HT1080 (cell line): ENCODE measurements at regions not wholly inside any gene's neighbourhood (a gene's known extent, or its start where the extent isn't known, plus 50 kb on each side); places are given as distances from the start of the nearest gene placed in this dataset.
"Not testable (repeated sequence)": the region's sequence is repeated elsewhere in the genome, so short reads cannot be mapped to it uniquely, and the experiment has no call there.

ENCODE experiments used
- DNase-seq: peaks from one replicate; pipeline ENCODE4 v3.0.0-alpha.2; 2015; ENCODE audit warnings: low read depth

DNA sequence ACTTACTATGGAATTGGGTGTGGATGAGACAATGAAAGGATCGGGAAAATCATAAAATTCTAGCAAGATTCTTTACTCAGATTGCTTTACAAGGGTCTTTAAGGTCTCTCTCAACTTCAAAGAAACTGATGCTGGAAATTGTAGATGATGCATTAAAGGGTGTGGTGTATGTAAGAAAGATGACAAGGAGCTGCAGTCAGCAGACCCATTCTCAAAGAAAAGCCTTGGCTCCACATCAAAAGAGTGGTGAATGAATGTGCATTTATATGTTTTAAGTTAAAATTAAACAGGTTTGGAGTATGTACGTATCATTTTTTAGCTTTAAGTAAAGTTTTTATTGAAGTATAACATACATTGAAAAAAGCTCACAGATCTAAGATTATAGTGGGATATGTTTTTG lies 194.5 kb downstream of the C12orf75 start:
- no peak for DNase-seq

DNA sequence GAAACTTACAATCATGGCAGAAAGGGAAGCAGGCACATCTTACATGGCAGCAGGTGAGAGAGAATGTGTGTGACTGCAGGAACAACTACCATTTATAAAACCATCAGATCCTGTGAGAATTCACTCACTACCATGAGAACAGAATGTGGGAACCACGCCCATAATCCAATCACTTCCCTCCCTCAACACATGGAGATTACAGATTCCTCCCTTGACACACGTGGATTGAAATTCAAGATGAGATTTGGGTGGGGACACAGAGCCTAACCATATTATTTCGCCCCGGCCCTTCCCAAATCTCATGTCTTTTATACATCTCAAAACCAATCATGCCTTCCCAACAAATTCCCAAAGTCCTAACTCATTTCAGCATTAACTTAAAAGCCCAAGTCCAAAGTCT lies 203.6 kb downstream of the C12orf75 start:
- DNase-seq: no peak

DNA sequence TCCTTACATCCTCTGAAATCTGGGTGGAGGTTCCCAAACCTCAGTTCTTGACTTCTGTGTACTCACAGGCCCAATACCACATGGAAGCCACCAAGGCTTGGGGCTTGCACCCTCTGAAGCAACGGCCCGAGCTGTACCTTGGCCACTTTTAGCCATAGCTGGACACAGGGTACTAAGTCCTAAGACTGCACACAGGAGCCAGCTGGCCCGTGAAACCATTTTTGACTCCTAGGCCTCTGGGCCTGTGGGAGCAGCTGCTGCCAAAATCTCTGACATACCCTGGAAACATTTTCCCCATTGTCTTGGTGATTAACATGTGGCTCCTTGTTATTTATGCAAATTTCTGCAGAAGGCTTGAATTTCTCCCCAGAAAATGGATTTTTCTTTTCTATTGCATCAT lies 204.5 kb downstream of the C12orf75 start:
- not testable (repeated sequence) for DNase-seq

DNA sequence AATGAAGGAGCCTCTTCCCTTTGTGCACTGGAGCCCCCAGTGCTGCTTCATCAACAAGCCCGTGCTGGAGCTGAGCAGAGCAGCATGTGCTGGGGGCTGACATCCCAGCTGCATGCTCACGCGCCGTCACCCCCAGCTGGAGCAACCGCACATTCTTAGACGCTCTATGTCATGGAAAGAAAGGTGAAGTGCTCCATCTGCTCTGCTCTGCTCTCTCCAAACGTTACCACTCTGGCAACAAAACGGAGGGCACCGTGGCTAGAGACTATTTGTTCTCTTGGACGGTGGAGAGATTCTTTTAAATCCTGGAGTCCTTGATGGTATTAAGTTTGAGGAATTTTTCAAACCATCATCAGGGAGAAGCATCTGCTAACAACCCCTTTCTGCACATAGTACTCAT lies 208.4 kb downstream of the C12orf75 start:
- no peak for DNase-seq

DNA sequence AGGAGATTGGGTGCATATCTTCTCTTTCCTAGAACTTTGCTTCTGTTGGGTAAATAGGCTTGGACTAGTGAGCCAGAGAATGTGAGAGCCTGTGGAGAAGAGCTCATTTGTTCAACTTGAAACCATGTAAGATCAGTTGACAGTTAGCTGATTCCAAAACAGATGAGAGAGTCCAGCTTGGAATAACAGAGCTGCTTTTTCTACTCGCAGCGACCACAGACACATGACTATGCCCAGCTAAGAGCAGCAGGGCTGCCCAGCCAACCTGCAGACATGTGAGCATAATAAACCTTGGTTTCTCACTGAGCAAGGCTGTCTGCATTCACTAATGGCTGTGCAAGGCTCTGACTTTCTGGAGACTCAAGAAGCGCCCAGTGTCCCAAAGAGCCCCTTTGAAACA lies 209.2 kb downstream of the C12orf75 start:
- DNase-seq: no peak

DNA sequence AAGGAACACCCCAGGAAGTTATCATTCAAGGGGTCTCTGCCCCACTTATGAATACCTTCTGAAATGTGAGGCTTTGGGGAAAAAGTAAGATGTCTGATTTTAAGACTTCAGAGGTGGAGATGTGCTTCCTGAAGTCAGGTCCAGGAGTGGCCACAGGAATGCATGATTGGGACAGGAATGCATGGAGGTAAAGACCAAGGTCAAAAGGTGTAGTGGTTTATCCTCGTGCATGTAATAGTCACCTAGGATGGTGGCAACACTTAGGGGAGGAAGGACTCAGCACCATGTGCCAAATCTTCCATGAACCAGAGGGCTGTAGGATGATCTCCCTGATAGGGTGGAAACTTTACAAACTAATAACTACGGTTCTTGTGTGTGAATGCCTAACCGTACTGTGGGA lies 217.3 kb downstream of the C12orf75 start:
- DNase-seq: peak; percentile 20

DNA sequence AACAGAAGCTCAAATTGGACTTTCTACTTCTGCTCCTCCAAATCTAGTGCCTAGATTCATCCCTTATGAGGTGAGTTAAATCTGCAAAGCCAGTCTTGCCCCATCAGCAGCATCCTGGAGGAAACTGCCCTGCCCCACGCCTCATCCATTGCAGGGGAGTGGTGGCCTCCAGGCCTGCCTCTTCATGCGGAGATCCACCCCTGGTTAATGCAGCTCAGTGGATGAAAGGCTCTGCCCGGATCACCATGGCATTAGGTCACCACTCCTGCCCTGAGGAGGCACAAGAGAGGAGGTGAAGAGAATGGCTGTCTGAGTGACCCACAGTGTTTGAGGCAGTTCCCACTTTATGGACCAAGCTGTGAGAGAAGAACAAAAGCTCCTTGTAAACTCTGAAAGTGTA lies 218.1 kb downstream of the C12orf75 start:
- no peak for DNase-seq

DNA sequence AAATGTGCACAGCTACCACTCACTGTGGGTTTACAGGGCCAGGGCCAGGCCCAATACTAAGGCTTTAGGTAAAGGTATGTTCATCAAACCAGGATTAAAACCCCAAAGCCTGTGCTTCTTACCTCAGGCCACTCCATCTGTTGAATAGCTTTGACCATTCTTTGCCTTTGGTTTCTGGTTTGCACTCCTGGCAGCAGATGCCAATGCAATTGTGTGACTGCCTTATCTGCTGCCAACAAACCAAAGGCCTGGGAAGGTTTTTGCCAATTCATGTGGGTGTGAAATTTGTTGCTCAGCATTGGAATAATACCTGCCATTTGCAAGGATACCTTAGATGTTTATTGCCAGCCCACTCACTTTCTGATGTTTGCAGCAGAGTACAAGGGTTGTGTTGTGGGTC lies 221.6 kb downstream of the C12orf75 start:
- DNase-seq: no peak

DNA sequence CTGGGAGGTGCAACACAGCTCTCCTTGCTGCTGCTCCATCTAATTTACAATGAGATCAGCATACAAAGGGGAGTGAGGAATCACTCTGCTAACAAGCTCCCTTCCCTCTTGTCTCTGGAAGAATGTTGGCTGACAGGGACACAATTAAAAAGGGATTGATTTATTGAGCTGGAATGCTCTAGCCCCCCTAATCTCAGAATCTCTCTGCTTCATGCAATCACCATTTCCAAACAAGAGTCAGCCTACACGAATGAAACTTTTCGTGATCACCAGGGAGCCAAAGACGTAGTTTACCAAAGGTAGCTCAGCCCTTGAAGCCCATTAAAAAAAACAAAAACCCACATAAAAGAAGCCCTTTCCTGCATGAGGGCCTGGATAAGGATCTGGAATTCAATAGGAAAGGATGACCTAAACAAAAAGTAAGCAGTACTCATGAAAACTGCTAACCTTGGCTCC lies 223.8 kb downstream of the C12orf75 start:
- no peak for DNase-seq

DNA sequence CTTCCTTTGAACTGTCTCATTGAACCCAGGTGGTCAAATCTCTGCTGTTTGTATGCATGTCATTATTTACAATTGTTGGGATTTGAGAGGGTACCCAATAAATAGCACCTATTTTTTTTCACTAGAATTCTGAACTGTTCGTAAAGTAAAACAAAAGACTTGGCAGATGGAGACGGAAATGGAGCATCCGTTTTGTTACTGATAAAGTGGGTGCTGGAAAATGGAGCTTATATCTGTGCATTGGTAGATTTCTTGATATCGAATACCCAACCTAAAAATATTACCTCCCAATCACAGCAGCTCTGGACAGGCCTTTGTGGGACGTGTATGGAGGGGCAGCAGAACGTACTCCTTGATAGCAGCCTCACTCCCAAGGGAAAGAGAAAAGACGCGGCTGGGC lies 224.4 kb downstream of the C12orf75 start:
- no peak for DNase-seq

DNA sequence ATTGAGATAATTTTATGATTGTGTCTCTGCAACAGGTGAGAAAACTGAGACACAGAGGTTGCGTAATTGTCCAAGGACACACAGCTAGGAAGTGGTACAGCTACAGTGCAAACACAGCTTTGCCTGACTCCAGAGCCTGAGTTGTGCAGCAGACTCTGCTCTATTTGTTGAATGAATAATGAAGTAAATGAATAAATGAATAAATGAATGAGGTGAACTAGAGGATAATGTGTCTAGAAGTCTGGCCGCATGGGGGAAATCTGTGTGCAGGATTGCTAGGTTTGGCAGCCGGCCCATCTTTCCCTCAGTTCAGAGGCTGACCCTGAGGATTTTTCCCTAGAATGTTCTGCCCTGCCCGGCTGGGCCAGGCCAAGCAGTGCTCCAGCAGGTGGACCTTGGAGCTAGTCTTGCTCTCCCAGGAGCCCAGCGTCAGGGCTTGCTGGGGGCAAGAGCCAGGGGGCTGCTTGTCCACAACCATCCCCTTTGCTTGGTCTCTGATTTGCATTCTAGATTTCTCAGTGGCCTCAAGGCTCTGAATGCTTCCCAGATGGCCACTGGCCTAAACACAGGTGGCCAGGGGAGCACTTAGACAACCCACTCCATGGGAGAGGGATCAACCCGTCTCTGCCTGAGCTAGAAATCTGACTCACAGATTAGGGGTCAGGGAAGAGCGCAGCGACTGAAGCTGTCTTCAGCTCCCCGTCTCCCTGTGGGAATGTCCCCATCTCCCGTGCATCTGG lies 225.2 kb downstream of the C12orf75 start:
- DNase-seq: no peak

DNA sequence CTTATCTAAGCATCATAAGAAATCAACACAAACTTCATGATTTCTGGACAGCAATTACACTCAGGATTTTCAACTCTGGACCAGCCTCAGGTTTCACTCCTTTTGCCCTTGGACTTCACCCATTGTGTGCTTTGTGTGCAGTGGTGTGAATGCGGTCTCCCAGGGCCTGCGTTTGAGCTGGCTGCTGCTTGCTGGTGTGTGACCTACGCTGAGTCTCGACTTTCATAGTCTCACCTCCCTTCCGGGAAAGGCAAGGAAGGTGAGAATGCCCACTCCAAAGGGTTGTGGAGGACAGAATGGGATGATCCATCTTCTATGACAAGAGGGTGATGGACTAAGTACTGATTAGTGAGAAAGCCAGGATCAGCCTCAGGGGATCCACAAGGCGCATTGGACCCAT lies 228.8 kb downstream of the C12orf75 start:
- no peak for DNase-seq

DNA sequence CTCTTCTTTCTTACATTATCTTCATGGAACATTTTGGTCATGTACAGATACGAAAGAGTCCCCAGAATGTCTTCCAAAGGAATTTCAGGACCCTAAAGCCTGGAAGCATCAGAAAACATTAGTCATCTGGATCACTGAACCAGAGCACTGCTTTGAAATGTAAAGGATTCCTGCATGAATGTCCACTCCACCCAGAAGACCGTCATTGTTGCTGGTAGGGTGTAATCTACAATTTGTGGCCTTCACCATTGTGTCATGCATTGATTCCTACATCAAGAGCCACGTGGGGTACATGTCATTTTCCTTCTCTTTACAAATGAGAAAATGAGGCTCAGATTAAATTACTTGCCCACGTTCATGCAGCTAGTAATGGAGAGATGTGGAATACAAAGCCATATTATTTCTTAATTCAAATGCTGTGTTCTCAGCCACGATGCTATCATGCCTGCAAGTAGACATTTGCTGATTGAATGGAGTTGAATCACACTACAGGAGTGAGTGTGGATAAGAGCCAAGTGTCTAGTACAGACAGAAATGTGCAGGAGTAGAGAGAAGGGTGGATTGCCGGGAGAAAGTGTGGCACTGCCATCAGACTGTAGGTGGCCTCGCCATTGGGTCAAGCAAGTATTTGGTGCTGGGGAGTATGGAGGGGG lies 231.2 kb downstream of the C12orf75 start:
- no peak for DNase-seq

DNA sequence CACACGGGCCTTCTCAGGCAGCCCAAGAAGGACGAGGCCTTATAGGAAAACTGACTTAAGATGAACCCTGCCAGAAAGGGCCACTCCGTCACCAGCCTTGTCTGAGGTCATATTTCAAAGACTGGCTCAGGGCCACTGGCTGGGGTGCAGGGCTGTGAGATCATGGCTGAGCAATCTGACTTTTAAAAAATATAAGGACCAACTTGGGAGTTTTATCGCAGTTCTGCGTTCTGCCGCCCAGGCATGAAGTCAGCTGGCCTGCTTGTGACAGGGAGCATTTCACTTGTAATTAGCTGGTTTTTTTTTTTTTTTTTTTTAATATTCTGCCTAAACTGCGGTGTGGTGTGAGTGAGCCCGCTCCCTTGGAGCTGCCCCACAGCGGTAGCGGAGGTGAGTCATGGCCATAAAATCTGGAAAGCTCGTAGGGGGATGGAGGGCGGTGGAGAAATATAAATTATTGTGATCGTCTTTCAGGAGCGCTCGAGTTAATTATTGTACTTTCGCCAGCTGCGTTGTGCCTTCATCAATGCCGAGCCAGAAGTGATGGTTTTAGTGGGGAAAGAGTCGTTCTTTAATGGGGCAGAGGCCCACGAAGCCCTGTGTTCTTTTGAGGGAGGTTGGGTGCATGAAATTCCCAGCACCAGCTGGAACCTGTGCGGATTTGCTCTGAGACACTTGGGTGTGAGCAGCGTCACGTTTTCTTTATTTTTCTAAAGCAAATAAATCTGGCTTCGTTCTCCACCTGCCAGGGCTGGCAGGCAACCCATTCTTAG lies 231.9 kb downstream of the C12orf75 start:
- DNase-seq: peak; percentile 93

DNA sequence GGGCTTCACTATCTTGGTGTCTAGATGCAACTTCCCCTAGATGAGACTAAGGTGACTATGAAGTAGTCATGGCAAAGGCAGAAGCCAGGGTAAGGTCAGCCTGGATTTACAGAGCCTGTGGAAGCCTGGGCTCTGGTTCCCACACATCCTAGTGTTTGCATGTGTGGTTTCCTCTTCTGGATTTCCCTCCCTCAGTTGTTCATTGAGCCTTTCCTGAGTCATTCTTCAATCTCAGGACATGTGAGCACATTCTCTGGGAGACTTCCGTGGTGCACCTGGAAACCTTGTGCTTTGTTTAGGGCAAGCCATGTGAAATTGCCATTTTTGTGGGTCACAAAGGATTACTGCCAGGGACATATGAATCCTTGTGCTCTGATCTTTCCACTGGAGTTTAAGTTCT lies 236.6 kb downstream of the C12orf75 start:
- DNase-seq: peak; percentile 82

DNA sequence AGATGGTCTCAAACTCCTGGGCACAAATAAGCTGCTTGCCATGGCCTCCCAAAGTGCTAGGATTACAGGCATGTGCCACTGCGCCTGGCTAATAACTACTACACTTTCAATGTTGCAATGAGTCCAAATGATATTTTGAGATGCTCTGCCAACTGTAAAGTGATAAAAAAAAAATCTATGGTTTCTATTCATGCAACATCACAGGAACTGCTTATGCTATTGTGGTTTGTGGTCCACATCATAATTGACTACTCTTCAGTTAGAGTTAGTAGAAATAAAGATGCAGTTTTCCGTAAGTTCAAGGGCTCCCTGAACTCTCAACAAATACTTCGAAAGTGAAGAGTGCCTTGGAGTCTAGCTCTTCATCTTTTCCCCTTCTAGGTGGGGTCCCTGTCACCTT lies 239.4 kb downstream of the C12orf75 start:
- no peak for DNase-seq

DNA sequence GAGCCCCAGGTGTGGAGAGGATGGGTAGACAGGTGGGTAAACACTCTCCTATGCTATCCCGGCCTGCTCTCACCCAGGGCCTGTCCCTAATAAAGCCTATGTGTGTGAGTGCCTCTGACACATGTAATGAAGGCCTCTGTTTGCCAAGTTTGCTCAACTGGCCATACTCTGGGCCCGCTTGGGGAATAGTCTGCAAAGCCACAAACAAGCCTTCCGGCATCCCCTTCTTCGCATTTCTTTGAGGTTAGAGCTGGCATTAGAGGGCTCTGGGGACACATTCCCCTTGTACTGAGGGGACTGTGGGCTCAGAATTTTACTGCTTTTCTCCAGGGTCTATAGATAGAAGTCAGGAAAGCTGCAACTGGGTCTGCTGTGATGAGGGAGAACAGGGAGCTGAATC lies 240.5 kb downstream of the C12orf75 start:
- DNase-seq: no peak

DNA sequence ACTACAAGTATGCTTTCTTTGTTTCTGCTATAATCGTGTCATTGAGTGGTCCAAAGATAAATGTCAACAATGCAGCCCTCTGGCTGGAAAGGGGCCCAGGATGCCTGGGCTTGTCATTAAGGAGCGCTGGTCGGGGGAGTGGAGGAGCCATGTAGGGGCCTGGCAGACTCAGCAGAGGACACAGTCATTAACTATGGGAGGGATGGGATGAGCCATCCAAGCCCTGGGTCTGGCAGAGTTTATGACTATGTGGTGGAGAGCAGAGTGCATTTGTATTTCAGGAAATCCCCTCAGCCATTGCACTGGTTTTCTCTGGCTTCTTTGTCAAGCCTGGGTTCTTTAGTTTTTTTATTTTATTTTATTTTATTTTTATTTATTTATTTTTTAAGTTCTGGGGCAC lies 243.1 kb downstream of the C12orf75 start:
- no peak for DNase-seq

DNA sequence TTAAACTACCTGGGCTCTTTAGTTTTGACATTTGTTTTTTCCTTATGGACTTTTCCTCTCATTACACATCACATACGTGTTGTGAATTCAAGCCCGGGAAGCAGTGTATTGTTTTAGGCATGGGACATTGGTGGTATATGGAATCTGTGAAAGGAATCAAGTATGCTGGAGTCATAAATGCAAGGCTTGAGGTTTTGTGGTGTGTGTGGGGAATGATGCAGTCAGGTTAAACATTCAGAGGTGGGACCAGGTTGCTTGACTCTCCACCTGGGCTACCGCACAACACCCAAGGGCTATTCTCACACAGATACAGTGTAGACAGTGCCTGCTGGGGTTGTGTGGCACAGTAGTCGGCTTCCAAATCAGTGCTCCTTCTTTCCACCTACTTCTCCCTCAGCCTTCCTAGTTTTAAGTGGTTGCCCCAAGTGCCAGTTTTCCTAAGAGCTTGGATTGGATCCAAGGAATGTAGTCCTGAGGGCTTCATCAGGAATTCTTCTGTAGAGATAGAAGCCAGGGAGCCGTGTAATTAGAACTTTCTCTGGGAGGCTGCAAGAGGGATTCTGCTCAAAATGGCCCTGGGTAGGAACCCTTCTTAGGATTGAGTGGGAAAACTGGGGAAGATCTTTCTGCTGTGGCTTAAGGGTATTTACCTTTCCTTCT lies 243.7 kb downstream of the C12orf75 start:
- DNase-seq: no peak

DNA sequence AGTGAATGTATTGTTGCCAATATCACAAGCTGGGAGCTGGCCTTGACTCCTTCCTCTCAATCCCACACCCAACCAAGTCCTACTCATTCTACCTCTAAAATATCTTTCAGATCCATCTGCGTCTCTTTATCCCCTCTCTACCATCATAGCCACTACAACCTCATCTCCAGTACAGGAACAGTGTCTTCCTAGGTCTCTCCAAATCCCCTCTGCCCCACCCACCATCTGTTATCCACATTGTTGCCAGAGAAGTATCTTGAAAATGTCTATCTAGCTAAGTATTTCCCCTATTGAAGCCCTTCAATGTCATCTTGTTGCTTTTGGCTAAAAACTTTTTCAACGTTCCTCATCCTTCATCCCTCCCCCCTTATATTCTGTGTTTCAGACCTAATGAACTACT lies 244.7 kb downstream of the C12orf75 start:
- DNase-seq: no peak

DNA sequence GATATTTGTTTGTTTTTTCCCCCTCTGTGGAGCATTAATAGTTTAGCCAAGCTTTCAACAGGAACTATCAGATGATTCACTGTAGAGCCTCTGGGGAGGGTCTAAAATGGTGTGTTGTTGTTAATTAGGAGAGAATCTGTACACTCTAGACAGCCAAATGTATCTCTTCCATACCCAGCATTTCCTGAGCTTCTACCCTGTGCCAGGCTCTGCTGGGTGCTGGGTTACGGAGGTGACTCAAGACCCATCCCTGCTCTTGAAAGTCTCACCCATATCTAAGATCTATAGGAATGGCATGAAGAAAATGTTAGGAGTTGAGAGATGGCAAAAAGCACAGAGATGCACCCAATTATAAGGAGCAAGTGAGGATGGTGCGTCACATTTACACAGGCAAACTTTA lies 245.8 kb downstream of the C12orf75 start:
- DNase-seq: no peak

DNA sequence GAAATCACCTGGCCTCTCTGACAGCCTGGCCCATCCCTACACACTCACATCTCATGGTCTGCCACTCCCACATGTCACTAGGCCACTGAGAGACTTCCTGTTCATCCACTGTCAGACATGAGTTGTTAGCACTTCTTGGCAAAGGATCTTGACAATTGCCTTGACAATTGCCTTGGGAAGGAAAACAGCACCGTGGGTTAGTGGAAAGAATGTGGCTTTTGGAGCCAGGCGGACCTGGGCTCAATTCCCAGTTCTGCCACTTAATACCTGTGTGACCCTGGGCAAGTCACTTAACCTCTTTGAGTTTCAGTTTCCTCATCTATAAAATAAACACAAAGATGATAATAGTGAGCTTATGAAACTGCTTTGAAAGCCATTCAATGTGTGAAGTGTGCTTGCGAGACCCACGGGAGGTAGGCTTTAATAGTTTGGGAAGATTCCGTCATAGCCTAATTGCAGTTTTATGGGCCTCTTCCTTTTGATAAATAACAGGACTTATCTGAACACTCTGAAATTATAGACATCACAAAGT lies 250.4 kb downstream of the C12orf75 start:
- no peak for DNase-seq
